GM12873 (cell line): ENCODE measurements at regions not wholly inside any gene's neighbourhood (a gene's known extent, or its start where the extent isn't known, plus 50 kb on each side); places are given as distances from the start of the nearest gene placed in this dataset.

Source experiments
- CTCF ChIP-seq: IDR thresholded peaks from 2 replicates; pipeline ENCODE4 v1.5.1; 2012; ENCODE audit warnings: low read depth, mild to moderate bottlenecking, moderate library complexity, low read length, control low read depth; ENCODE audit not compliant: insufficient read depth; ENCODE audit errors: missing control alignments

GRCh38 chr1:189192741-189193520 lies 1284.7 kb downstream of the BRINP3 start:
- TF ChIP-seq CTCF: no peak

GRCh38 chr1:189205863-189206262 lies 1271.8 kb downstream of the BRINP3 start:
- no peak for TF ChIP-seq CTCF

GRCh38 chr1:189206617-189207016 lies 1271.0 kb downstream of the BRINP3 start:
- no peak for TF ChIP-seq CTCF

GRCh38 chr1:189211742-189212141 lies 1265.9 kb downstream of the BRINP3 start:
- no peak for TF ChIP-seq CTCF

GRCh38 chr1:189212606-189213005 lies 1265.1 kb downstream of the BRINP3 start:
- no peak for TF ChIP-seq CTCF

GRCh38 chr1:189216886-189217285 lies 1260.8 kb downstream of the BRINP3 start:
- TF ChIP-seq CTCF: no peak

- no peak for TF ChIP-seq CTCF
Observed at GRCh38 chr1:189217646-189218045, 1260.0 kb downstream of the BRINP3 start.
